Stomach (tissue), 4 donors: ENCODE measurements at regions not wholly inside any gene's neighbourhood (a gene's known extent, or its start where the extent isn't known, plus 50 kb on each side); places are given as distances from the start of the nearest gene placed in this dataset.

ENCODE experiments used
- EP300 ChIP-seq: sonication (generic); formaldehyde crosslinking; IDR thresholded peaks from one replicate; pipeline ENCODE4 v1.6.1; 2017; ENCODE audit warnings: antibody characterized with exemption
- POLR2A ChIP-seq, 4 donors: fragments of 450-650 bp; IDR thresholded peaks; one replicate each; pipeline ENCODE4 v1.6.1; 2016; ENCODE audit warnings: antibody characterized with exemption in 4 of 4, control low read depth in 2 of 4, mild to moderate bottlenecking in 1 of 4, moderate library complexity in 1 of 4
- POLR2AphosphoS5 ChIP-seq, 3 donors: sonication (generic); formaldehyde crosslinking; IDR thresholded peaks; one replicate each; pipeline ENCODE4 v1.6.1; 2016; ENCODE audit warnings: antibody characterized with exemption in 3 of 3
- TF ChIP-seq, protein P1 (sequence below), 7 experiments: fragments of 450-650 bp in 4 of 7; fragments of 200-600 bp in 3 of 7; sonication (generic) in 3 of 7; IDR thresholded peaks; one replicate each; pipeline ENCODE4 v1.5.1; 2016 to 2019; ENCODE audit warnings: antibody characterized with exemption in 7 of 7, control low read depth in 2 of 7, mild to moderate bottlenecking in 1 of 7

DNA sequence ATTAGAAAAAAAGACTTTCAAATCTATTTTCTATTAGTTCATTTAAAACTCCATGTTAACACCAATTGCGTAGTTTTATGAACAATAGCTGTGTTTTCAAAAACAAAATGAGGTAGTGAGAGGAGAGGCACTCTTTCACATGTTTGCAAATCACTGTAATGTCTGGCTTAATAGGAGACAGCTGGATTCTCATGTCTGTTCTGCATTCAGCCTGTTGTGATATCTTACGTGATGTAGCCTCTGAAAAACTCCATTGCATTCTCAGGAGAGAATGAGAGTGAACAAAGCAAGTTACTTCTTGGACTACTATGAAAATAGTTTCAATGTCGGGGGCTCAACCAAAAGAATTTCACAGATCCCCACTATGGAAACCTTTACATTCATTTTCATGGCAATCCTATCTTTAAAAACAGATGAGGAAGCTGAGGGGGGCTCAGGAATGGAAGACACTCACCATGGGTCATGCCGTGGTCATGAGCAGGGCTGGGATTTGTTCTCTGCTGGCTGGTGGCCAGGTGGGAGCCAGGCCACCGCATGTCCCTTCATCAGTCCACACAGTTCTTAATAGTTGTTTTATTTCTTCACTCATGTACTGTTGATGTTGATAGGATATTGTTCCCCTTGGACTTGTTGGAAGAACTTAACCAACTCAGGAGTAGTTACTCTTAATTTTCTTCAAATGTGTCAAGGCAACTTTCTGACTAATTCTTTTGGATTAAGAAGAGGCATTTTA, 346.2 kb upstream of the FAR2 start:
- TF ChIP-seq POLR2A (IDR thresholded peaks at IDR 0.05) (no peak), EP300 (no peak), POLR2AphosphoS5 (IDR thresholded peaks at IDR 0.05) (no peak)
- TF ChIP-seq, protein P1, sequence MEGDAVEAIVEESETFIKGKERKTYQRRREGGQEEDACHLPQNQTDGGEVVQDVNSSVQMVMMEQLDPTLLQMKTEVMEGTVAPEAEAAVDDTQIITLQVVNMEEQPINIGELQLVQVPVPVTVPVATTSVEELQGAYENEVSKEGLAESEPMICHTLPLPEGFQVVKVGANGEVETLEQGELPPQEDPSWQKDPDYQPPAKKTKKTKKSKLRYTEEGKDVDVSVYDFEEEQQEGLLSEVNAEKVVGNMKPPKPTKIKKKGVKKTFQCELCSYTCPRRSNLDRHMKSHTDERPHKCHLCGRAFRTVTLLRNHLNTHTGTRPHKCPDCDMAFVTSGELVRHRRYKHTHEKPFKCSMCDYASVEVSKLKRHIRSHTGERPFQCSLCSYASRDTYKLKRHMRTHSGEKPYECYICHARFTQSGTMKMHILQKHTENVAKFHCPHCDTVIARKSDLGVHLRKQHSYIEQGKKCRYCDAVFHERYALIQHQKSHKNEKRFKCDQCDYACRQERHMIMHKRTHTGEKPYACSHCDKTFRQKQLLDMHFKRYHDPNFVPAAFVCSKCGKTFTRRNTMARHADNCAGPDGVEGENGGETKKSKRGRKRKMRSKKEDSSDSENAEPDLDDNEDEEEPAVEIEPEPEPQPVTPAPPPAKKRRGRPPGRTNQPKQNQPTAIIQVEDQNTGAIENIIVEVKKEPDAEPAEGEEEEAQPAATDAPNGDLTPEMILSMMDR (IDR thresholded peaks at IDR 0.05), result no peak
